Natural killer cell (primary cell): ENCODE measurements at regions not wholly inside any gene's neighbourhood (a gene's known extent, or its start where the extent isn't known, plus 50 kb on each side); places are given as distances from the start of the nearest gene placed in this dataset.

Experiments used
- ATAC-seq, 3 donors: fragments of 150-1000 bp in 2 of 3; fragments of 200-7000 bp in 1 of 3; cut with Tn5 transposase; 1 replicate in 1 of 3; 2 replicates in 2 of 3; pipeline ENCODE4 v1.10.0; 2021; ENCODE audit warnings: mild to moderate bottlenecking in 2 of 3, moderate library complexity in 2 of 3
- DNase-seq, 2 donors: peaks; one replicate each; pipeline versions ENCODE4 v3.0.0 to v3.0.0-alpha.2; 2013 to 2021; ENCODE audit warnings: mixed read lengths in 1 of 2
- H3K27ac ChIP-seq: one replicate; pipeline ENCODE4 v1.5.1; 2013; ENCODE audit warnings: mild to moderate bottlenecking, low read length
- H3K27me3 ChIP-seq: one replicate; pipeline ENCODE4 v1.6.1; 2013; ENCODE audit warnings: low read length; ENCODE audit not compliant: control insufficient read depth, insufficient read depth
- H3K36me3 ChIP-seq: one replicate; pipeline ENCODE4 v1.6.1; 2013; ENCODE audit warnings: low read length; ENCODE audit not compliant: control insufficient read depth, insufficient read depth
- H3K4me1 ChIP-seq: one replicate; pipeline ENCODE4 v1.6.1; 2013; ENCODE audit warnings: low read length; ENCODE audit not compliant: control insufficient read depth, insufficient read depth
- H3K4me3 ChIP-seq: one replicate; pipeline ENCODE4 v1.5.1; 2013; ENCODE audit warnings: low read length
- H3K9me3 ChIP-seq: one replicate; pipeline ENCODE4 v1.6.1; 2013; ENCODE audit warnings: low read length; ENCODE audit not compliant: control insufficient read depth, insufficient read depth
- H3K27ac Mint-ChIP-seq, 2 donors: one replicate each; pipeline ENCODE4 v1.8.0; 2022; ENCODE audit warnings: mild to moderate bottlenecking in 2 of 2, mixed read lengths in 2 of 2, moderate library complexity in 1 of 2
- H3K27me3 Mint-ChIP-seq, 2 donors: one replicate each; pipeline ENCODE4 v1.8.0; 2022; ENCODE audit warnings: low read depth in 2 of 2, mixed read lengths in 2 of 2
- H3K36me3 Mint-ChIP-seq: one replicate; pipeline ENCODE4 v1.8.0; 2022; ENCODE audit warnings: mixed read lengths
- H3K4me1 Mint-ChIP-seq, 2 donors: one replicate each; pipeline ENCODE4 v1.8.0; 2022; ENCODE audit warnings: mixed read lengths in 2 of 2
- H3K4me3 Mint-ChIP-seq: one replicate; pipeline ENCODE4 v1.8.0; 2022; ENCODE audit warnings: mild to moderate bottlenecking, moderate library complexity, mixed read lengths
- H3K9me3 Mint-ChIP-seq, 2 donors: one replicate each; pipeline ENCODE4 v1.8.0; 2022; ENCODE audit warnings: mixed read lengths in 2 of 2
- CTCF ChIP-seq: fragments of 200-600 bp; IDR thresholded peaks from one replicate; pipeline ENCODE4 v1.8.0; 2022; ENCODE audit warnings: antibody characterized with exemption
- WGBS: methylation state at CpG from one replicate; pipeline ENCODE4 v1.1.7; 2013; ENCODE audit warnings: missing lambda C conversion rate; ENCODE audit not compliant: insufficient coverage; 5-methylcytosine and 5-hydroxymethylcytosine counted together
- intact Hi-C: fragments of 100-400 bp; cut with micrococcal nuclease; formaldehyde crosslinking; loops from one replicate; pipeline ENCODE4 v1.14.2; 2022

- H3K27ac ChIP-seq = no peak overlapping the region
- no peak for ATAC-seq
- Mint-ChIP-seq H3K9me3 (peaks cover 10 to 32% of the 10 kb centered on the region in 2 donors), H3K27ac (no peak overlapping the region), H3K4me1 (no peaks in the 10 kb centered on the region), H3K27me3 (no peaks in the 10 kb centered on the region), H3K4me3 (no peak overlapping the region), H3K36me3 (peaks cover 39% of the 10 kb centered on the region)
- H3K4me3 ChIP-seq = no peak overlapping the region
- no peak for TF ChIP-seq CTCF
- no peak for DNase-seq
- no peaks in the 10 kb centered on the region for H3K36me3 ChIP-seq
- no peaks in the 10 kb centered on the region for H3K4me1 ChIP-seq
- no peaks in the 10 kb centered on the region for H3K27me3 ChIP-seq
- 91% methylated on average over 4 of the region's 4 CpGs for WGBS
- intact Hi-C loops = no loop called here
- H3K9me3 ChIP-seq = peaks cover 4% of the 10 kb centered on the region
Measured at GRCh38 chr21:28371713-28372112, 621.0 kb downstream of the LTN1 start.

GRCh38 chr21:28359300-28359699, 633.4 kb downstream of the LTN1 start:
- Mint-ChIP-seq H3K36me3 (no peaks in the 10 kb centered on the region), H3K4me1 (no peaks in the 10 kb centered on the region), H3K9me3 (peaks cover 3 to 4% of the 10 kb centered on the region in 2 donors), H3K27me3 (no peaks in the 10 kb centered on the region), H3K4me3 (no peak overlapping the region), H3K27ac (no peak overlapping the region)
- no peaks in the 10 kb centered on the region for H3K9me3 ChIP-seq
- DNase-seq = no peak
- no peak overlapping the region for H3K4me3 ChIP-seq
- no peak for ATAC-seq
- H3K36me3 ChIP-seq = no peaks in the 10 kb centered on the region
- H3K27me3 ChIP-seq = no peaks in the 10 kb centered on the region
- TF ChIP-seq CTCF = no peak
- intact Hi-C loops = no loop called here
- no peaks in the 10 kb centered on the region for H3K4me1 ChIP-seq
- no peak overlapping the region for H3K27ac ChIP-seq

GRCh38 chr21:28358702-28359101, 634.0 kb downstream of the LTN1 start:
- ATAC-seq (no peak), DNase-seq (no peak)
- H3K27me3 Mint-ChIP-seq = no peaks in the 10 kb centered on the region
- intact Hi-C loops = no loop called here
- no peak overlapping the region for H3K27ac ChIP-seq
- no peaks in the 10 kb centered on the region for H3K4me1 ChIP-seq
- no peak overlapping the region for H3K4me3 Mint-ChIP-seq
- peaks cover 3 to 4% of the 10 kb centered on the region in 2 donors for H3K9me3 Mint-ChIP-seq
- no peaks in the 10 kb centered on the region for H3K36me3 ChIP-seq
- H3K4me3 ChIP-seq = no peak overlapping the region
- no peaks in the 10 kb centered on the region for H3K9me3 ChIP-seq
- no peak overlapping the region for H3K27ac Mint-ChIP-seq
- TF ChIP-seq CTCF = no peak
- H3K4me1 Mint-ChIP-seq = no peaks in the 10 kb centered on the region
- 80% methylated on average over 3 of the region's 4 CpGs for WGBS
- H3K27me3 ChIP-seq = no peaks in the 10 kb centered on the region
- no peaks in the 10 kb centered on the region for H3K36me3 Mint-ChIP-seq

- no peaks in the 10 kb centered on the region for H3K4me1 Mint-ChIP-seq
- H3K9me3 Mint-ChIP-seq = peaks cover 0 to 7% of the 10 kb centered on the region in 2 donors
- 71% methylated on average over 1 of the region's 1 CpG for WGBS
- Histone ChIP-seq H3K9me3 (no peaks in the 10 kb centered on the region), H3K27ac (no peak overlapping the region), H3K27me3 (no peaks in the 10 kb centered on the region), H3K4me1 (no peaks in the 10 kb centered on the region), H3K36me3 (no peaks in the 10 kb centered on the region), H3K4me3 (no peak overlapping the region)
- H3K36me3 Mint-ChIP-seq = no peaks in the 10 kb centered on the region
- no peak for ATAC-seq
- no peak overlapping the region for H3K4me3 Mint-ChIP-seq
- no peak for DNase-seq
- TF ChIP-seq CTCF = no peak
- H3K27me3 Mint-ChIP-seq = no peaks in the 10 kb centered on the region
- H3K27ac Mint-ChIP-seq = no peak overlapping the region
- intact Hi-C loops = no loop called here
Measured at GRCh38 chr21:28358170-28358569, 634.5 kb downstream of the LTN1 start.
